ENCODE measurements at regions not wholly inside any gene's neighbourhood (a gene's known extent, or its start where the extent isn't known, plus 50 kb on each side); places are given as distances from the start of the nearest gene placed in this dataset.
A peak's percentile ranks its signal among the peaks of the same experiment; 100 is the strongest.

- Histone ChIP-seq H3K9me3 (no peaks in the 10 kb centered on the region), H3K27me3 (replicated peaks; ENCODE audit: control insufficient read depth, insufficient read depth, low read length) (no peaks in the 10 kb centered on the region), H3K36me3 (ENCODE audit: control insufficient read depth, insufficient read depth, low read length) (no peaks in the 10 kb centered on the region), H3K4me1 (no peaks in the 10 kb centered on the region), H3K4me3 (ENCODE audit: low read depth, low read length) (no peak overlapping the region)
- Mint-ChIP-seq H3K36me3 (ENCODE audit: insufficient read depth, unreplicated experiment) (no peaks in the 10 kb centered on the region), H3K4me3 (ENCODE audit: unreplicated experiment) (no peak overlapping the region), H3K9me3 (ENCODE audit: unreplicated experiment) (no peaks in the 10 kb centered on the region), H3K4me1 (ENCODE audit: low read depth, unreplicated experiment) (no peaks in the 10 kb centered on the region), H3K27ac (ENCODE audit: unreplicated experiment) (no peak overlapping the region), H3K27me3 (ENCODE audit: insufficient read depth, unreplicated experiment) (peaks cover 16% of the 10 kb centered on the region)
- ChIA-PET CTCF (no interaction called here), POLR2A (no interaction called here)
- DNase-seq = no peak
- TF ChIP-seq CTCF (IDR thresholded peaks at IDR 0.05; ENCODE audit: insufficient read depth in 1 of 2, low read depth in 1 of 2, low read length in 1 of 2, severe bottlenecking in 1 of 2, unreplicated experiment in 1 of 2) = peak in 1 of 2 experiments; percentile 21
- intact Hi-C loops (cut with micrococcal nuclease; ENCODE audit: unreplicated experiment) = no loop called here
- BruUV-seq (replicated peaks) = no TSS peak
These were observed 477.0 kb downstream of the RNF144A start for GRCh38 chr2:7394195-7394594.

- Histone ChIP-seq H3K27me3 (replicated peaks; ENCODE audit: control insufficient read depth, insufficient read depth, low read length) (no peaks in the 10 kb centered on the region), H3K4me3 (ENCODE audit: low read depth, low read length) (no peak overlapping the region), H3K4me1 (no peaks in the 10 kb centered on the region), H3K36me3 (ENCODE audit: control insufficient read depth, insufficient read depth, low read length) (no peaks in the 10 kb centered on the region), H3K9me3 (no peaks in the 10 kb centered on the region)
- Mint-ChIP-seq H3K27me3 (ENCODE audit: insufficient read depth, unreplicated experiment) (peaks cover 14% of the 10 kb centered on the region), H3K9me3 (ENCODE audit: unreplicated experiment) (no peaks in the 10 kb centered on the region), H3K4me1 (ENCODE audit: low read depth, unreplicated experiment) (no peaks in the 10 kb centered on the region), H3K4me3 (ENCODE audit: unreplicated experiment) (no peak overlapping the region), H3K27ac (ENCODE audit: unreplicated experiment) (no peak overlapping the region), H3K36me3 (ENCODE audit: insufficient read depth, unreplicated experiment) (no peaks in the 10 kb centered on the region)
- DNase-seq = no peak
- no TSS peak for BruUV-seq (replicated peaks)
- TF ChIP-seq CTCF (IDR thresholded peaks at IDR 0.05; ENCODE audit: insufficient read depth in 1 of 2, low read depth in 1 of 2, low read length in 1 of 2, severe bottlenecking in 1 of 2, unreplicated experiment in 1 of 2) = no peak
- ChIA-PET POLR2A (no interaction called here), CTCF (no interaction called here)
- intact Hi-C loops (cut with micrococcal nuclease; ENCODE audit: unreplicated experiment) = no loop called here
These were observed 483.4 kb downstream of the RNF144A start for GRCh38 chr2:7400628-7401027.

- peaks cover 4% of the 10 kb centered on the region for H3K27me3 Mint-ChIP-seq (ENCODE audit: insufficient read depth, unreplicated experiment)
- Histone ChIP-seq H3K27me3 (replicated peaks; ENCODE audit: control insufficient read depth, insufficient read depth, low read length) (no peaks in the 10 kb centered on the region), H3K4me3 (ENCODE audit: low read depth, low read length) (no peak overlapping the region), H3K9me3 (no peaks in the 10 kb centered on the region), H3K4me1 (no peaks in the 10 kb centered on the region), H3K36me3 (ENCODE audit: control insufficient read depth, insufficient read depth, low read length) (no peaks in the 10 kb centered on the region)
- no peaks in the 10 kb centered on the region for H3K4me1 Mint-ChIP-seq (ENCODE audit: low read depth, unreplicated experiment)
- no TSS peak for BruUV-seq (replicated peaks)
- intact Hi-C loops (cut with micrococcal nuclease; ENCODE audit: unreplicated experiment) = no loop called here
- no peak for DNase-seq
- H3K4me3 Mint-ChIP-seq (ENCODE audit: unreplicated experiment) = no peak overlapping the region
- no peaks in the 10 kb centered on the region for H3K36me3 Mint-ChIP-seq (ENCODE audit: insufficient read depth, unreplicated experiment)
- ChIA-PET CTCF (interaction anchor here (1.1 kb wide), 1 partner anchor 24 kb away, joined by 3 read pairs; no protein-coding TSS in a partner anchor), POLR2A (no interaction called here)
- no peak for TF ChIP-seq CTCF (IDR thresholded peaks at IDR 0.05; ENCODE audit: insufficient read depth in 1 of 2, low read depth in 1 of 2, low read length in 1 of 2, severe bottlenecking in 1 of 2, unreplicated experiment in 1 of 2)
- no peaks in the 10 kb centered on the region for H3K9me3 Mint-ChIP-seq (ENCODE audit: unreplicated experiment)
- no peak overlapping the region for H3K27ac Mint-ChIP-seq (ENCODE audit: unreplicated experiment)
These were observed 486.0 kb downstream of the RNF144A start for GRCh38 chr2:7403092-7403775.

Data from Caco-2 (cell line).